KMS-11 (cell line): ENCODE measurements at regions not wholly inside any gene's neighbourhood (a gene's known extent, or its start where the extent isn't known, plus 50 kb on each side); places are given as distances from the start of the nearest gene placed in this dataset.

Experiments
- H2AFZ ChIP-seq: fragments of 200-600 bp; sonication (generic); 2 replicates; pipeline ENCODE4 v1.6.1; 2016; ENCODE audit warnings: antibody characterized with exemption, mixed run types, low read depth
- H3K27ac ChIP-seq: fragments of 200-600 bp; sonication (generic); 2 replicates; pipeline ENCODE4 v1.6.1; 2016; ENCODE audit warnings: mild to moderate bottlenecking, mixed run types
- H3K27me3 ChIP-seq: fragments of 200-600 bp; sonication (generic); 2 replicates; pipeline ENCODE4 v1.6.1; 2017; ENCODE audit warnings: mild to moderate bottlenecking, low read depth, mixed run types, moderate library complexity; ENCODE audit not compliant: insufficient read depth
- H3K36me3 ChIP-seq: fragments of 200-600 bp; sonication (generic); 2 replicates; pipeline ENCODE4 v1.6.1; 2017; ENCODE audit warnings: mild to moderate bottlenecking, mixed run types; ENCODE audit not compliant: insufficient read depth
- H3K4me1 ChIP-seq: fragments of 200-600 bp; sonication (generic); 2 replicates; pipeline ENCODE4 v1.6.1; 2016; ENCODE audit warnings: mild to moderate bottlenecking, low read depth, mixed run types; ENCODE audit not compliant: poor library complexity, severe bottlenecking
- H3K4me2 ChIP-seq: fragments of 200-600 bp; sonication (generic); 2 replicates; pipeline ENCODE4 v1.7.0; 2016; ENCODE audit warnings: mild to moderate bottlenecking, mixed run types
- H3K4me3 ChIP-seq: fragments of 200-600 bp; sonication (generic); IDR thresholded peaks from 2 replicates; pipeline ENCODE4 v1.6.1; 2017; ENCODE audit warnings: low read depth, low read length, mixed read lengths; ENCODE audit not compliant: insufficient read depth
- H3K79me2 ChIP-seq: fragments of 200-600 bp; sonication (generic); 2 replicates; pipeline ENCODE4 v1.6.1; 2016; ENCODE audit warnings: low read depth, mixed run types; ENCODE audit not compliant: insufficient read depth
- H3K9ac ChIP-seq: fragments of 200-600 bp; sonication (generic); 2 replicates; pipeline ENCODE4 v1.6.1; 2016; ENCODE audit warnings: mild to moderate bottlenecking, mixed run types
- H4K20me1 ChIP-seq: fragments of 200-600 bp; sonication (generic); 2 replicates; pipeline ENCODE4 v1.6.1; 2016; ENCODE audit warnings: mild to moderate bottlenecking, mixed run types; ENCODE audit not compliant: insufficient read depth
- CTCF ChIP-seq: fragments of 200-600 bp; sonication (generic); conservative IDR thresholded peaks from 2 replicates; pipeline ENCODE4 v1.6.1; 2017; ENCODE audit warnings: low read depth, mild to moderate bottlenecking, antibody characterized with exemption, low read length, moderate library complexity, mixed read lengths

DNA sequence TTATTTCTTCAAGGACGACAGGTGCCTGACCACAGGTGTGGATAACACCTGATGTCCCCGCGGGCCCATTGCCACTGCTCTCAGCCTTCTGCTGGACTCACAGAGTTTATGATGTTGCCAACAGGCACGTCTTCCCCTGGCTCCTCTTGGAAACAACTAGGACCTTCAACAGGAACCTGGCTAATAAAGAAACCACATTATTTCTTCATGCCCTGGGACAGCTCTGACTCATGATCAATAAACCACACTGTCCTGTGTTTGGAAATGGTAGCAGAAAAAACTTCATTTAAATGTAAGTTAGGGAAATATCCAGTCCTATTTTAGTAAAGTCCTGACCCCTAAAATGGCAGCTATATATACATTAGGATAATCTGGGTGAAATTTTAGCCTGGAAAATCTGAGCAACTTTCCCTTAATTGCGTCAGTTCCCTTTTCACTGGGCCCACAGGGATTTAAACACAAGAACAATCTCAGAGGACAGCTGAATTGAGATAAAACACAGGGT lies 158.9 kb downstream of the VAPA start:
- H3K27me3 ChIP-seq: no peaks in the 10 kb centered on the region
- no peak overlapping the region for H3K4me3 ChIP-seq
- H4K20me1 ChIP-seq: no peaks in the 10 kb centered on the region
- H3K79me2 ChIP-seq: no peaks in the 10 kb centered on the region
- TF ChIP-seq CTCF: no peak
- no peak overlapping the region for H2AFZ ChIP-seq
- no peaks in the 10 kb centered on the region for H3K36me3 ChIP-seq
- no peak overlapping the region for H3K27ac ChIP-seq
- H3K4me1 ChIP-seq: no peaks in the 10 kb centered on the region
- H3K9ac ChIP-seq: no peak overlapping the region
- H3K4me2 ChIP-seq: no peak overlapping the region

GRCh38 chr18:10074110-10074509 lies 160.3 kb downstream of the VAPA start:
- no peak overlapping the region for H3K4me2 ChIP-seq

GRCh38 chr18:10074728-10075127 lies 160.9 kb downstream of the VAPA start:
- Histone ChIP-seq H3K4me1 (no peaks in the 10 kb centered on the region), H3K4me3 (no peak overlapping the region), H3K27ac (no peak overlapping the region), H3K36me3 (no peaks in the 10 kb centered on the region), H3K79me2 (no peaks in the 10 kb centered on the region), H2AFZ (no peak overlapping the region), H3K4me2 (no peak overlapping the region), H3K27me3 (no peaks in the 10 kb centered on the region), H4K20me1 (no peaks in the 10 kb centered on the region), H3K9ac (no peak overlapping the region)
- TF ChIP-seq CTCF: no peak

More at GRCh38 chr18:10074110-10074509, 160.3 kb downstream of the VAPA start:
- H3K27ac ChIP-seq: no peak overlapping the region
- no peaks in the 10 kb centered on the region for H3K4me1 ChIP-seq
- H3K9ac ChIP-seq: no peak overlapping the region
- H3K4me3 ChIP-seq: no peak overlapping the region
- no peaks in the 10 kb centered on the region for H3K36me3 ChIP-seq
- no peaks in the 10 kb centered on the region for H4K20me1 ChIP-seq
- no peak overlapping the region for H2AFZ ChIP-seq
- no peaks in the 10 kb centered on the region for H3K79me2 ChIP-seq
- no peak for TF ChIP-seq CTCF
- no peaks in the 10 kb centered on the region for H3K27me3 ChIP-seq

- Histone ChIP-seq H3K4me1 (no peaks in the 10 kb centered on the region), H3K4me3 (no peak overlapping the region), H3K27ac (no peak overlapping the region), H2AFZ (no peak overlapping the region), H4K20me1 (no peaks in the 10 kb centered on the region), H3K79me2 (no peaks in the 10 kb centered on the region), H3K4me2 (no peak overlapping the region), H3K36me3 (no peaks in the 10 kb centered on the region), H3K9ac (no peak overlapping the region), H3K27me3 (no peaks in the 10 kb centered on the region)
- TF ChIP-seq CTCF: no peak
Measured at GRCh38 chr18:10076502-10077030, 162.8 kb downstream of the VAPA start.
